ENCODE measurements at regions not wholly inside any gene's neighbourhood (a gene's known extent, or its start where the extent isn't known, plus 50 kb on each side); places are given as distances from the start of the nearest gene placed in this dataset.

- Mint-ChIP-seq H3K27ac (no peak overlapping the region), H3K4me1 (peaks cover 9% of the 10 kb centered on the region), H3K9me3 (ENCODE audit: insufficient read depth) (no peaks in the 10 kb centered on the region), H3K4me3 (peak overlapping the region; percentile 14), H3K27me3 (peaks cover 45% of the 10 kb centered on the region)
- H3K4me2 ChIP-seq (replicated peaks; ENCODE audit: low read depth, low read length, poor library complexity, severe bottlenecking) = peak overlapping the region; percentile 54
- no peaks in the 10 kb centered on the region for H3K9me3 ChIP-seq (ENCODE audit: control extremely low read depth in 1 of 3, control insufficient read depth in 2 of 3, insufficient read depth in 1 of 3, low read length in 2 of 3)
- intact Hi-C loops (cut with micrococcal nuclease) = no loop called here
- H3K79me2 ChIP-seq (ENCODE audit: control insufficient read depth, insufficient read depth, low read length) = no peaks in the 10 kb centered on the region
- ATAC-seq (ENCODE audit: low read depth) (no peak), DNase-seq (no peak)
- peaks cover 0 to 32% (median 21%) of the 10 kb centered on the region in 4 experiments for H3K27me3 ChIP-seq (replicated peaks in 1 of 4; ENCODE audit: control extremely low read depth in 1 of 4, control insufficient read depth in 3 of 4, insufficient read depth in 4 of 4, low read length in 3 of 4)
- ChIA-PET CTCF (no interaction called here), POLR2A (no interaction called here)
- peak overlapping the region in 2 of 5 experiments; percentile 25 to 29 for H3K4me3 ChIP-seq (ENCODE audit: control extremely low read depth in 1 of 5, extremely low read depth in 1 of 5, insufficient read depth in 1 of 5, low read depth in 2 of 5, low read length in 4 of 5)
- no peaks in the 10 kb centered on the region for H4K20me1 ChIP-seq (ENCODE audit: control insufficient read depth, insufficient read depth, low read length, poor library complexity, severe bottlenecking)
- 43% methylated on average over 11 of the region's 16 CpGs for WGBS (ENCODE audit: insufficient coverage)
- H3K4me1 ChIP-seq (ENCODE audit: control insufficient read depth in 2 of 2, insufficient read depth in 2 of 2, low read length in 2 of 2) = peaks cover 8 to 9% of the 10 kb centered on the region in 2 donors
- H3K27ac ChIP-seq (ENCODE audit: low read length in 2 of 2) = no peak overlapping the region
- H3K36me3 ChIP-seq (replicated peaks in 1 of 2; ENCODE audit: control extremely low read depth in 1 of 2, control insufficient read depth in 1 of 2, extremely low read depth in 1 of 2, insufficient read depth in 2 of 2, low read length in 1 of 2) = no peaks in the 10 kb centered on the region
- H2AFZ ChIP-seq (ENCODE audit: insufficient read depth, low read depth, low read length, poor library complexity, severe bottlenecking) = peak overlapping the region; percentile 43
- no peak for TF ChIP-seq CTCF (IDR thresholded peaks at IDR 0.05)
- TF ChIP-seq EZH2 (IDR thresholded peaks at IDR 0.05; ENCODE audit: borderline replicate concordance, insufficient read depth, low read depth, low read length, poor library complexity, severe bottlenecking) = no peak
- peak overlapping the region; percentile 40 for H3K9ac ChIP-seq (ENCODE audit: low read length)
These were observed 125.6 kb upstream of the LMO4 start for GRCh38 chr1:87202922-87203655.

DNA sequence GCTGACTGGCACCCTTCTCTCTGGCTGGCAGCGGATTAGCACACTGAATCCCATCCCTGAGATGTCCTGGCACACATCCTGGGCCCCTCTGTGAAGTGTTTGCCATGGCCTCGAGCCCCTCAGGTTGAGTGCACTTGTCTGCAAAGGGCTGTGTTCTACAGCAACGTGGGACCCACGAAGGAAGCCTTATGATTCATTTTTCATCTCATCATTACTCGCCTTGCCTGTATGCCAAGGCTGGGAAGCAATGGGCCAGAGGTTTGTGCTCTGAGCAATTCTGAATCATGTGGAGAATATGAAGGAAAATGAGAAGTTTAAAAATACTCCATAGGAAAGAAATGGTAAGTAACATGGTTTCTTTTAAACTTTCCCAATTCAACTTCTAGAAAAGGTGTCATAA is 124.8 kb upstream of the LMO4 start:
- no peaks in the 10 kb centered on the region for H3K79me2 ChIP-seq (ENCODE audit: control insufficient read depth, insufficient read depth, low read length)
- H3K4me2 ChIP-seq (replicated peaks; ENCODE audit: low read depth, low read length, poor library complexity, severe bottlenecking) = no peak overlapping the region
- intact Hi-C loops (cut with micrococcal nuclease) = no loop called here
- WGBS (ENCODE audit: insufficient coverage) = 81% methylated on average over 2 of the region's 5 CpGs
- H3K9ac ChIP-seq (ENCODE audit: low read length) = no peak overlapping the region
- no peak overlapping the region for H3K27ac Mint-ChIP-seq
- DNase-seq = no peak
- peaks cover 48% of the 10 kb centered on the region for H3K27me3 Mint-ChIP-seq
- H3K27ac ChIP-seq (ENCODE audit: low read length in 2 of 2) = no peak overlapping the region
- no peaks in the 10 kb centered on the region for H3K36me3 ChIP-seq (replicated peaks in 1 of 2; ENCODE audit: control extremely low read depth in 1 of 2, control insufficient read depth in 1 of 2, extremely low read depth in 1 of 2, insufficient read depth in 2 of 2, low read length in 1 of 2)
- no peaks in the 10 kb centered on the region for H4K20me1 ChIP-seq (ENCODE audit: control insufficient read depth, insufficient read depth, low read length, poor library complexity, severe bottlenecking)
- H3K4me3 Mint-ChIP-seq = no peak overlapping the region
- ChIA-PET CTCF (no interaction called here), POLR2A (no interaction called here)
- no peak for ATAC-seq (ENCODE audit: low read depth)
- H3K4me1 ChIP-seq (ENCODE audit: control insufficient read depth in 2 of 2, insufficient read depth in 2 of 2, low read length in 2 of 2) = peaks cover 8 to 9% of the 10 kb centered on the region in 2 donors
- TF ChIP-seq EZH2 (IDR thresholded peaks at IDR 0.05; ENCODE audit: borderline replicate concordance, insufficient read depth, low read depth, low read length, poor library complexity, severe bottlenecking) (no peak), CTCF (IDR thresholded peaks at IDR 0.05) (no peak)
- no peaks in the 10 kb centered on the region for H3K9me3 Mint-ChIP-seq (ENCODE audit: insufficient read depth)
- H3K9me3 ChIP-seq (ENCODE audit: control extremely low read depth in 1 of 3, control insufficient read depth in 2 of 3, insufficient read depth in 1 of 3, low read length in 2 of 3) = no peaks in the 10 kb centered on the region
- peaks cover 9% of the 10 kb centered on the region for H3K4me1 Mint-ChIP-seq
- H2AFZ ChIP-seq (ENCODE audit: insufficient read depth, low read depth, low read length, poor library complexity, severe bottlenecking) = no peak overlapping the region
- H3K4me3 ChIP-seq (ENCODE audit: control extremely low read depth in 1 of 5, extremely low read depth in 1 of 5, insufficient read depth in 1 of 5, low read depth in 2 of 5, low read length in 4 of 5) = no peak overlapping the region
- peaks cover 0 to 29% (median 19%) of the 10 kb centered on the region in 4 experiments for H3K27me3 ChIP-seq (replicated peaks in 1 of 4; ENCODE audit: control extremely low read depth in 1 of 4, control insufficient read depth in 3 of 4, insufficient read depth in 4 of 4, low read length in 3 of 4)
